K562 (cell line): ENCODE measurements at regions not wholly inside any gene's neighbourhood (a gene's known extent, or its start where the extent isn't known, plus 50 kb on each side); places are given as distances from the start of the nearest gene placed in this dataset.
"Not testable (repeated sequence)": the region's sequence is repeated elsewhere in the genome, so short reads cannot be mapped to it uniquely, and the experiment has no call there.

Source experiments
- POLR2B ChIP-seq: fragments of 450-650 bp; IDR thresholded peaks from 2 replicates; pipeline ENCODE4 v1.6.1; 2018; ENCODE audit warnings: low read depth; ENCODE audit not compliant: partially characterized antibody
- ZSCAN32 ChIP-seq: fragments of 450-650 bp; formaldehyde crosslinking; IDR thresholded peaks from 2 replicates; pipeline ENCODE4 v1.4.0; 2020; ENCODE audit warnings: mild to moderate bottlenecking, moderate library complexity

GRCh38 chr10:133763190-133763589 lies 136.6 kb upstream of the FRG2B start:
- not testable (repeated sequence) for TF ChIP-seq POLR2B; ZSCAN32 (CRISPR knock-in tag)
